ENCODE measurements at regions not wholly inside any gene's neighbourhood (a gene's known extent, or its start where the extent isn't known, plus 50 kb on each side); places are given as distances from the start of the nearest gene placed in this dataset.
"Not testable (repeated sequence)": the region's sequence is repeated elsewhere in the genome, so short reads cannot be mapped to it uniquely, and the experiment has no call there.

GRCh38 chr17:74134991-74135390 lies 68.5 kb upstream of the RPL38 start:
- no peak for TF ChIP-seq CTCF (IDR thresholded peaks at IDR 0.05)
- DNase-seq (ENCODE audit: low spot score) (no peak), ATAC-seq (ENCODE audit: low FRiP score) (no peak)

GRCh38 chr17:74135391-74136167 lies 67.9 kb upstream of the RPL38 start:
- ATAC-seq (ENCODE audit: low FRiP score) (no peak), DNase-seq (ENCODE audit: low spot score) (no peak)
- TF ChIP-seq CTCF (IDR thresholded peaks at IDR 0.05), result no peak

- no peak for DNase-seq (ENCODE audit: low spot score)
- ATAC-seq (ENCODE audit: low FRiP score), result no peak
- TF ChIP-seq CTCF (IDR thresholded peaks at IDR 0.05), result no peak
These were observed 66.1 kb upstream of the RPL38 start for GRCh38 chr17:74137416-74137815.

- ATAC-seq (ENCODE audit: low FRiP score) (no peak), DNase-seq (ENCODE audit: low spot score) (no peak)
- no peak for TF ChIP-seq CTCF (IDR thresholded peaks at IDR 0.05)
These were observed 64.4 kb upstream of the RPL38 start for GRCh38 chr17:74139120-74139519.

- DNase-seq (ENCODE audit: low spot score) (no peak), ATAC-seq (ENCODE audit: low FRiP score) (no peak)
- no peak for TF ChIP-seq CTCF (IDR thresholded peaks at IDR 0.05)
These were observed 63.2 kb upstream of the RPL38 start for GRCh38 chr17:74140282-74140681.

GRCh38 chr17:74141612-74142011 lies 61.9 kb upstream of the RPL38 start:
- DNase-seq (ENCODE audit: low spot score) (no peak), ATAC-seq (ENCODE audit: low FRiP score) (no peak)
- TF ChIP-seq CTCF (IDR thresholded peaks at IDR 0.05), result no peak

- ATAC-seq (ENCODE audit: low FRiP score); DNase-seq (ENCODE audit: low spot score): not testable (repeated sequence)
These were observed 60.2 kb upstream of the RPL38 start for GRCh38 chr17:74143318-74143717.

All from omental fat pad (tissue), 3 donors.